GM23338 (cell line): ENCODE measurements at regions not wholly inside any gene's neighbourhood (a gene's known extent, or its start where the extent isn't known, plus 50 kb on each side); places are given as distances from the start of the nearest gene placed in this dataset.

Source experiments
- ATAC-seq: fragments of 200-7000 bp; cut with Tn5 transposase; 3 replicates; pipeline ENCODE4 v1.9.1; 2020
- DNase-seq: peaks from one replicate; pipeline ENCODE4 v3.0.0-alpha.2; 2015; ENCODE audit warnings: low spot score
- H2AFZ ChIP-seq: fragments of 200-600 bp; sonication (generic); 2 replicates; pipeline ENCODE4 v1.8.0; 2016; ENCODE audit warnings: antibody characterized with exemption, mild to moderate bottlenecking, moderate library complexity
- H3F3A ChIP-seq: fragments of 200-600 bp; sonication (generic); replicated peaks from 2 replicates; pipeline ENCODE4 v1.8.0; 2017; ENCODE audit warnings: antibody characterized with exemption, mixed run types, low read depth
- H3K27ac ChIP-seq: fragments of 200-600 bp; sonication (generic); 2 replicates; pipeline ENCODE4 v1.6.1; 2016; ENCODE audit warnings: low read depth
- H3K27me3 ChIP-seq: fragments of 200-600 bp; sonication (generic); 2 replicates; pipeline ENCODE4 v1.8.0; 2016; ENCODE audit warnings: mild to moderate bottlenecking, mixed run types, moderate library complexity; ENCODE audit not compliant: insufficient read depth
- H3K36me3 ChIP-seq: fragments of 200-600 bp; sonication (generic); 2 replicates; pipeline ENCODE4 v1.8.0; 2016; ENCODE audit warnings: mild to moderate bottlenecking; ENCODE audit not compliant: insufficient read depth
- H3K4me1 ChIP-seq: fragments of 200-600 bp; sonication (generic); 2 replicates; pipeline ENCODE4 v1.8.0; 2016; ENCODE audit warnings: mild to moderate bottlenecking, moderate library complexity; ENCODE audit not compliant: insufficient read depth
- H3K4me2 ChIP-seq: fragments of 200-600 bp; sonication (generic); 2 replicates; pipeline ENCODE4 v1.7.1; 2017; ENCODE audit warnings: mixed run types
- H3K4me3 ChIP-seq: fragments of 200-600 bp; sonication (generic); 2 replicates; pipeline ENCODE4 v1.6.1; 2016; ENCODE audit warnings: mixed run types
- H3K79me2 ChIP-seq: fragments of 200-600 bp; sonication (generic); replicated peaks from 2 replicates; pipeline ENCODE4 v1.8.0; 2017; ENCODE audit warnings: mild to moderate bottlenecking; ENCODE audit not compliant: insufficient read depth
- H3K9me2 ChIP-seq: fragments of 200-600 bp; sonication (generic); 2 replicates; pipeline ENCODE4 v1.8.0; 2017; ENCODE audit not compliant: insufficient read depth
- H4K20me1 ChIP-seq: fragments of 200-600 bp; sonication (generic); replicated peaks from 2 replicates; pipeline ENCODE4 v1.8.0; 2017; ENCODE audit warnings: mild to moderate bottlenecking; ENCODE audit not compliant: insufficient read depth
- H3K27ac Mint-ChIP-seq: 2 replicates; pipeline ENCODE4 v1.8.0; 2020; ENCODE audit warnings: inconsistent platforms, mild to moderate bottlenecking, moderate library complexity, mixed read lengths
- H3K27me3 Mint-ChIP-seq: 3 replicates; pipeline ENCODE4 v1.8.0; 2022; ENCODE audit warnings: low read depth, mild to moderate bottlenecking, moderate library complexity, mixed read lengths, inconsistent platforms; ENCODE audit not compliant: insufficient read depth, poor library complexity
- H3K36me3 Mint-ChIP-seq: 3 replicates; pipeline ENCODE4 v1.8.0; 2021; ENCODE audit warnings: low read depth, mild to moderate bottlenecking, inconsistent platforms, moderate library complexity, mixed read lengths
- H3K4me1 Mint-ChIP-seq: 3 replicates; pipeline ENCODE4 v1.8.0; 2020; ENCODE audit warnings: mild to moderate bottlenecking, inconsistent platforms, mixed read lengths
- H3K4me3 Mint-ChIP-seq: 3 replicates; pipeline ENCODE4 v1.8.0; 2021; ENCODE audit warnings: moderate library complexity, mild to moderate bottlenecking, inconsistent platforms, mixed read lengths
- H3K9me3 Mint-ChIP-seq: 3 replicates; pipeline ENCODE4 v1.8.0; 2020; ENCODE audit warnings: moderate library complexity, mild to moderate bottlenecking, inconsistent platforms, mixed read lengths
- CREB1 ChIP-seq: fragments of 250-450 bp; sonication (Bioruptor Pico); IDR thresholded peaks from 2 replicates; pipeline ENCODE4 v1.5.0; 2020; ENCODE audit warnings: low read depth, mild to moderate bottlenecking, moderate library complexity
- EZH2 ChIP-seq: fragments of 200-600 bp; sonication (generic); IDR thresholded peaks from one replicate; pipeline ENCODE4 v1.8.0; 2017; ENCODE audit warnings: antibody characterized with exemption, mild to moderate bottlenecking, low read depth; ENCODE audit not compliant: unreplicated experiment
- EZH2phosphoT487 ChIP-seq: fragments of 200-600 bp; sonication (generic); IDR thresholded peaks from one replicate; pipeline ENCODE4 v1.8.1; 2018; ENCODE audit warnings: antibody characterized with exemption; ENCODE audit not compliant: unreplicated experiment
- STAT1 ChIP-seq: IDR thresholded peaks from one replicate; pipeline ENCODE4 v1.6.1; 2016; ENCODE audit warnings: antibody characterized with exemption; ENCODE audit not compliant: unreplicated experiment
- ZNF114 ChIP-seq: fragments of 250-450 bp; sonication (Bioruptor Pico); IDR thresholded peaks from 2 replicates; pipeline ENCODE4 v1.5.0; 2020; ENCODE audit warnings: mild to moderate bottlenecking, moderate library complexity
- ZNF331 ChIP-seq: fragments of 250-450 bp; sonication (Bioruptor Pico); IDR thresholded peaks from 2 replicates; pipeline ENCODE4 v1.5.0; 2020; ENCODE audit warnings: low read depth, mild to moderate bottlenecking, moderate library complexity
- TF ChIP-seq, protein P1 (sequence below), 2 experiments: fragments of 200-600 bp in 1 of 2; sonication (generic) in 1 of 2; conservative IDR thresholded peaks; 2 replicates each; pipeline versions ENCODE4 v1.5.1 to v1.6.1; 2016 to 2017; ENCODE audit warnings: antibody characterized with exemption in 2 of 2, low read depth in 2 of 2, mild to moderate bottlenecking in 2 of 2, moderate library complexity in 1 of 2

DNA sequence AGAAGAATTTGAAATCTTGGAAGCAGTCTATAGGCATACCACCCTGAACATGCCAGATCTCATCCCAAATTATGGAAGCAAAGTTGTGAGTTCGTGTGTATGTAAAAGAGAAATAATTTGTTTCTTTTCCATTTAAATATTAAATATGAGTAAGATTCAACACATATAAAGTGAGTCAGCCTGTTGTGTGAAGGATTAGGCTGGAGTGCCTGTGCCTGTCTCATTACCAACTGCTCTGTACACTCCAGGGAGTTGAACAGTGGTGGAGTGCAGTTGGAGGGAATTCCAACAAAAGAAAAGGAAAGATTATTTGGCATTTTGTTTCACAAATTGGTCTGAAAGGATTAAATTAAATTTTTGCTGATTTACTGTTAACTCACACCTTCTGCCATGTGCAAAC is 435.6 kb downstream of the FAT4 start:
- Histone ChIP-seq H2AFZ (peak overlapping the region; percentile 77; the same call in 1 of the 2 replicates), H3K4me3 (no peak overlapping the region), H3K4me1 (no peaks in the 10 kb centered on the region), H3K27ac (no peak overlapping the region), H3F3A (no peaks in the 10 kb centered on the region), H3K36me3 (no peaks in the 10 kb centered on the region), H3K27me3 (no peaks in the 10 kb centered on the region), H3K4me2 (no peak overlapping the region), H3K79me2 (no peaks in the 10 kb centered on the region), H3K9me2 (no peaks in the 10 kb centered on the region), H4K20me1 (no peaks in the 10 kb centered on the region)
- TF ChIP-seq CREB1 (CRISPR knock-in tag) (no peak), STAT1 (no peak), ZNF331 (CRISPR knock-in tag) (no peak)
- ATAC-seq = no peak
- H3K27ac Mint-ChIP-seq = no peak overlapping the region
- peaks cover 3% of the 10 kb centered on the region for H3K27me3 Mint-ChIP-seq
- peaks cover 7% of the 10 kb centered on the region for H3K9me3 Mint-ChIP-seq
- no peak for DNase-seq
- no peak overlapping the region for H3K4me3 Mint-ChIP-seq
- peaks cover 9% of the 10 kb centered on the region; the same call in 2 of the 3 replicates for H3K36me3 Mint-ChIP-seq
- no peaks in the 10 kb centered on the region; the same call in 2 of the 3 replicates for H3K4me1 Mint-ChIP-seq

DNA sequence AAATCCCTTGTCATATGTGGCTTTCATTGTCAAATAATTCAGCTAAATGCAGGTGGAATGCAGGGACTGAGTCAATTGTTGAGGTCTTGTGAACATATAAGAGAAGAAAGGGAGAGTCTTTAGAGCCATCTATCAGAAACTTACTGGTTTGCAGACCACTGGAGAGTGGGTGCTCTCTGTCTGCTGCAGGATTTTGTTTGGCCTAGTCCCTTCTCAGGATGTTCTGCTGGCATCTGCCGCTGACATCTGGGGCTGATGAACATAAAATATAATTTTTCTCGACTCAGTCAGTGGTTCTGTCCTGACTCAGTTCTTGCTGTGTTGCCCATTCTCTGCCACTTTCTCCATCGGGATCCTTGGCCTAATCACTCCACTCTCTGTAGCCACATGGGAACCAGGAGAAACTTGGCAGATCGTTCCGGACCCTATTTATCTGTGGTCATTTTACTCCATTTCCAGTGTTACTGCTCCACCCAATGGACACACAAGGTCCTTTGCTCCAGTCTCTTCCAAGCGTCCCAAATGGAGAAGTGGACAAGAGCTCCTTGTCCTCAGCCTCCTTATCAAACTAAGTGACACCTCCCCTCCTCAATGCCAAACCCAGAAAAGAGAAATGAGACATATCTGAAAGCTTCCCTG is 436.2 kb downstream of the FAT4 start:
- no peak overlapping the region for H3K27ac Mint-ChIP-seq
- Histone ChIP-seq H3K4me2 (no peak overlapping the region), H3K4me1 (no peaks in the 10 kb centered on the region), H3K4me3 (no peak overlapping the region), H3K79me2 (no peaks in the 10 kb centered on the region), H3K27ac (no peak overlapping the region), H3K9me2 (no peaks in the 10 kb centered on the region), H2AFZ (peak overlapping the region; percentile 77), H3F3A (no peaks in the 10 kb centered on the region), H3K27me3 (no peaks in the 10 kb centered on the region), H4K20me1 (no peaks in the 10 kb centered on the region), H3K36me3 (no peaks in the 10 kb centered on the region)
- no peak overlapping the region for H3K4me3 Mint-ChIP-seq
- H3K36me3 Mint-ChIP-seq = peaks cover 4% of the 10 kb centered on the region; the same call in 2 of the 3 replicates
- ATAC-seq (peak; percentile 99), DNase-seq (peak; percentile 80)
- peaks cover 1% of the 10 kb centered on the region for H3K9me3 Mint-ChIP-seq
- TF ChIP-seq EZH2phosphoT487 (no peak), CREB1 (CRISPR knock-in tag) (no peak)
- TF ChIP-seq, protein P1, sequence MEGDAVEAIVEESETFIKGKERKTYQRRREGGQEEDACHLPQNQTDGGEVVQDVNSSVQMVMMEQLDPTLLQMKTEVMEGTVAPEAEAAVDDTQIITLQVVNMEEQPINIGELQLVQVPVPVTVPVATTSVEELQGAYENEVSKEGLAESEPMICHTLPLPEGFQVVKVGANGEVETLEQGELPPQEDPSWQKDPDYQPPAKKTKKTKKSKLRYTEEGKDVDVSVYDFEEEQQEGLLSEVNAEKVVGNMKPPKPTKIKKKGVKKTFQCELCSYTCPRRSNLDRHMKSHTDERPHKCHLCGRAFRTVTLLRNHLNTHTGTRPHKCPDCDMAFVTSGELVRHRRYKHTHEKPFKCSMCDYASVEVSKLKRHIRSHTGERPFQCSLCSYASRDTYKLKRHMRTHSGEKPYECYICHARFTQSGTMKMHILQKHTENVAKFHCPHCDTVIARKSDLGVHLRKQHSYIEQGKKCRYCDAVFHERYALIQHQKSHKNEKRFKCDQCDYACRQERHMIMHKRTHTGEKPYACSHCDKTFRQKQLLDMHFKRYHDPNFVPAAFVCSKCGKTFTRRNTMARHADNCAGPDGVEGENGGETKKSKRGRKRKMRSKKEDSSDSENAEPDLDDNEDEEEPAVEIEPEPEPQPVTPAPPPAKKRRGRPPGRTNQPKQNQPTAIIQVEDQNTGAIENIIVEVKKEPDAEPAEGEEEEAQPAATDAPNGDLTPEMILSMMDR (conservative IDR thresholded peaks at IDR 0.05; ENCODE audit: low read depth in 2 of 2) = peak; percentile 73 to 90
- no peaks in the 10 kb centered on the region; the same call in 2 of the 3 replicates for H3K4me1 Mint-ChIP-seq
- H3K27me3 Mint-ChIP-seq = peaks cover 3% of the 10 kb centered on the region

DNA sequence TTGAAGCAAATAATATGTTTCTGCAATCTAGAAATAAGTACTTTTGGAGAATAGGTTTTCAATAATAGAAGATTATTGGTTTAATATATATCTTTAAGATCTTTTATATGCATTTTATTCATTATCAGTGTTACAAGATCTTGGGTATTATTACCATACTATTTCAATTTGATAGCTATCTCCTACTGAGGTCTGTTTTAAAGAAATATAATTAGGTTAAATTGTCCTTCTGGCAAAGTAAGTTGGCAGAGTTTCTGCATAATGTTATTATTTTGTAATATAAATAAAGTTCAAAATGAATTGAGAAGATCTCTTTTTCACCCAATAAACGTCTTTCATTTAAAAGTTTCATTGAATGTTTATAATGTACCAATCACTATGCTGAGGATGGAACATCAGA is 443.7 kb downstream of the FAT4 start:
- Mint-ChIP-seq H3K4me3 (no peak overlapping the region), H3K27ac (no peak overlapping the region), H3K27me3 (no peaks in the 10 kb centered on the region), H3K9me3 (no peaks in the 10 kb centered on the region), H3K4me1 (no peaks in the 10 kb centered on the region), H3K36me3 (no peaks in the 10 kb centered on the region)
- Histone ChIP-seq H3K27ac (no peak overlapping the region), H3K27me3 (no peaks in the 10 kb centered on the region), H3K4me1 (no peaks in the 10 kb centered on the region), H4K20me1 (no peaks in the 10 kb centered on the region), H3K79me2 (no peaks in the 10 kb centered on the region), H3K36me3 (no peaks in the 10 kb centered on the region), H3K9me2 (no peaks in the 10 kb centered on the region), H3F3A (no peaks in the 10 kb centered on the region), H3K4me2 (no peak overlapping the region), H2AFZ (no peak overlapping the region), H3K4me3 (no peak overlapping the region)
- no peak for DNase-seq
- ATAC-seq = no peak
- TF ChIP-seq EZH2phosphoT487 (no peak), CREB1 (CRISPR knock-in tag) (no peak), STAT1 (no peak), ZNF114 (no peak), EZH2 (no peak)
- TF ChIP-seq, protein P1 (conservative IDR thresholded peaks at IDR 0.05; ENCODE audit: low read depth in 2 of 2) = no peak
